HepG2 (cell line): ENCODE measurements at regions not wholly inside any gene's neighbourhood (a gene's known extent, or its start where the extent isn't known, plus 50 kb on each side); places are given as distances from the start of the nearest gene placed in this dataset.

Experiments used
- MEF2D ChIP-seq: sonication (generic); formaldehyde crosslinking; IDR thresholded peaks from 2 replicates; pipeline ENCODE4 v1.5.1; 2020; ENCODE audit warnings: mild to moderate bottlenecking, missing genetic modification reagents
- MXD4 ChIP-seq: IDR thresholded peaks from 2 replicates; pipeline ENCODE4 v1.6.1; 2016; ENCODE audit warnings: mild to moderate bottlenecking, missing biosample characterization, missing genetic modification reagents
- NFYC ChIP-seq: IDR thresholded peaks from 2 replicates; pipeline ENCODE4 v1.6.1; 2016; ENCODE audit warnings: missing genetic modification reagents, missing compliant biosample characterization
- POLR2AphosphoS5 ChIP-seq: IDR thresholded peaks from 2 replicates; pipeline ENCODE4 v1.6.1; 2012; ENCODE audit warnings: low read depth, low read length
- SP1 ChIP-seq, 2 experiments: fragments of 450-650 bp in 1 of 2; sonication (generic) in 1 of 2; formaldehyde crosslinking in 1 of 2; IDR thresholded peaks; 2 replicates each; pipeline versions ENCODE4 v1.4.0 to v1.6.1; 2016 to 2020; ENCODE audit warnings: missing genetic modification reagents in 1 of 2
- SUZ12 ChIP-seq: fragments of 150-350 bp; IDR thresholded peaks from 2 replicates; pipeline ENCODE4 v1.6.1; 2014; ENCODE audit warnings: low read depth, low read length
- TAF1 ChIP-seq: sonication (generic); formaldehyde crosslinking; IDR thresholded peaks from 2 replicates; pipeline ENCODE4 v1.4.0; 2020; ENCODE audit warnings: missing genetic modification reagents
- ZNF24 ChIP-seq: fragments of 450-650 bp; IDR thresholded peaks from 2 replicates; pipeline ENCODE4 v1.6.1; 2017; ENCODE audit warnings: antibody characterized with exemption, mild to moderate bottlenecking
- TF ChIP-seq, protein P1 (sequence below): sonication (generic); formaldehyde crosslinking; IDR thresholded peaks from 2 replicates; pipeline ENCODE4 v1.8.1; 2023; ENCODE audit warnings: missing genetic modification reagents, inconsistent platforms, borderline replicate concordance
- TF ChIP-seq, protein P2 (sequence below): sonication (generic); formaldehyde crosslinking; IDR thresholded peaks from 2 replicates; pipeline ENCODE4 v1.5.0; 2020; ENCODE audit warnings: missing genetic modification reagents
- TF ChIP-seq, protein P3 (sequence below): sonication (generic); formaldehyde crosslinking; IDR thresholded peaks from 2 replicates; pipeline ENCODE4 v1.5.0; 2020; ENCODE audit warnings: mild to moderate bottlenecking, missing genetic modification reagents, moderate library complexity

DNA sequence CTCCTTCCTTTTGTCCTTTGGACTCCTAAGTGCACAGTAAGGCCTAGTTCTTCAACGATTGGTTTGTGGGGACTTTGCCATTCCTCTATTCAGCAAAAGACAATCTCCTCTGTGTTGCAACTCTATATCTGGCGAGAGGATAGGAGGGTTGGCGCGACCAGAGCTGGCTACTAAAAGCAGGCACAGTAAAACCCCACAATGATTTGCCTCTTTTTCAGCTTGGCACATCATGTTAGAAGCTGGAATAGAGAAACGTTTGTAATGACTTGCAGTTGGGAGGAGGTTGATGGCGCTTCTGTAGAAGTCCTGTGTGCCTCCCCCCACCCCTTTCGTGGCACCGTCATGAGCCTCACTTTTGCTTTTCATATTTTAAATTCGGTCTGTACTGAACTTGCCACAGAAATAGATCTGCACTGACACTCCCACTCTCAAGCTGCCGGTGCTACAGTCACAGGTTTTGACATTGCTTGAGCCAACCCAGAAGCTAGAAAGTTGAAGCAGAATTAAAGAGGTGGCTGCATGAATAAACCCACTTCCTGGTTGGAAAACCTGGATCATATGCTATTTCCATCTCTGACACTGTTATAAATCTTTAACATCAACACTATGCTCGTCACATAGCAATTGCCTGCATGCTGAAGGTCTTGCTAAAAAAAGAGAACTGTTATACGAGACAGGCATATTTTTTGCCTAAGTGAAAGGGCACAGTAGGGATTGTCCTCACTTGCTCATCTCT is 315.3 kb upstream of the PRICKLE1 start:
- TF ChIP-seq, protein P1, sequence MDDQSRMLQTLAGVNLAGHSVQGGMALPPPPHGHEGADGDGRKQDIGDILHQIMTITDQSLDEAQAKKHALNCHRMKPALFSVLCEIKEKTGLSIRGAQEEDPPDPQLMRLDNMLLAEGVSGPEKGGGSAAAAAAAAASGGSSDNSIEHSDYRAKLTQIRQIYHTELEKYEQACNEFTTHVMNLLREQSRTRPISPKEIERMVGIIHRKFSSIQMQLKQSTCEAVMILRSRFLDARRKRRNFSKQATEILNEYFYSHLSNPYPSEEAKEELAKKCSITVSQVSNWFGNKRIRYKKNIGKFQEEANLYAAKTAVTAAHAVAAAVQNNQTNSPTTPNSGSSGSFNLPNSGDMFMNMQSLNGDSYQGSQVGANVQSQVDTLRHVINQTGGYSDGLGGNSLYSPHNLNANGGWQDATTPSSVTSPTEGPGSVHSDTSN (CRISPR knock-in tag), result no peak
- TF ChIP-seq, protein P2, sequence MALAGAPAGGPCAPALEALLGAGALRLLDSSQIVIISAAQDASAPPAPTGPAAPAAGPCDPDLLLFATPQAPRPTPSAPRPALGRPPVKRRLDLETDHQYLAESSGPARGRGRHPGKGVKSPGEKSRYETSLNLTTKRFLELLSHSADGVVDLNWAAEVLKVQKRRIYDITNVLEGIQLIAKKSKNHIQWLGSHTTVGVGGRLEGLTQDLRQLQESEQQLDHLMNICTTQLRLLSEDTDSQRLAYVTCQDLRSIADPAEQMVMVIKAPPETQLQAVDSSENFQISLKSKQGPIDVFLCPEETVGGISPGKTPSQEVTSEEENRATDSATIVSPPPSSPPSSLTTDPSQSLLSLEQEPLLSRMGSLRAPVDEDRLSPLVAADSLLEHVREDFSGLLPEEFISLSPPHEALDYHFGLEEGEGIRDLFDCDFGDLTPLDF (CRISPR knock-in tag), result no peak
- TF ChIP-seq ZNF24 (no peak), SP1 (IDR thresholded peaks at IDR 0.05) (no peak), SP1 (CRISPR knock-in tag; IDR thresholded peaks at IDR 0.05) (no peak), MXD4 (no peak), SUZ12 (no peak), NFYC (CRISPR knock-in tag) (no peak), POLR2AphosphoS5 (no peak), TAF1 (CRISPR knock-in tag) (no peak), MEF2D (CRISPR knock-in tag) (no peak)
- TF ChIP-seq, protein P3, sequence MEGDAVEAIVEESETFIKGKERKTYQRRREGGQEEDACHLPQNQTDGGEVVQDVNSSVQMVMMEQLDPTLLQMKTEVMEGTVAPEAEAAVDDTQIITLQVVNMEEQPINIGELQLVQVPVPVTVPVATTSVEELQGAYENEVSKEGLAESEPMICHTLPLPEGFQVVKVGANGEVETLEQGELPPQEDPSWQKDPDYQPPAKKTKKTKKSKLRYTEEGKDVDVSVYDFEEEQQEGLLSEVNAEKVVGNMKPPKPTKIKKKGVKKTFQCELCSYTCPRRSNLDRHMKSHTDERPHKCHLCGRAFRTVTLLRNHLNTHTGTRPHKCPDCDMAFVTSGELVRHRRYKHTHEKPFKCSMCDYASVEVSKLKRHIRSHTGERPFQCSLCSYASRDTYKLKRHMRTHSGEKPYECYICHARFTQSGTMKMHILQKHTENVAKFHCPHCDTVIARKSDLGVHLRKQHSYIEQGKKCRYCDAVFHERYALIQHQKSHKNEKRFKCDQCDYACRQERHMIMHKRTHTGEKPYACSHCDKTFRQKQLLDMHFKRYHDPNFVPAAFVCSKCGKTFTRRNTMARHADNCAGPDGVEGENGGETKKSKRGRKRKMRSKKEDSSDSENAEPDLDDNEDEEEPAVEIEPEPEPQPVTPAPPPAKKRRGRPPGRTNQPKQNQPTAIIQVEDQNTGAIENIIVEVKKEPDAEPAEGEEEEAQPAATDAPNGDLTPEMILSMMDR, result no peak
